ENCODE measurements at regions not wholly inside any gene's neighbourhood (a gene's known extent, or its start where the extent isn't known, plus 50 kb on each side); places are given as distances from the start of the nearest gene placed in this dataset.

DNA sequence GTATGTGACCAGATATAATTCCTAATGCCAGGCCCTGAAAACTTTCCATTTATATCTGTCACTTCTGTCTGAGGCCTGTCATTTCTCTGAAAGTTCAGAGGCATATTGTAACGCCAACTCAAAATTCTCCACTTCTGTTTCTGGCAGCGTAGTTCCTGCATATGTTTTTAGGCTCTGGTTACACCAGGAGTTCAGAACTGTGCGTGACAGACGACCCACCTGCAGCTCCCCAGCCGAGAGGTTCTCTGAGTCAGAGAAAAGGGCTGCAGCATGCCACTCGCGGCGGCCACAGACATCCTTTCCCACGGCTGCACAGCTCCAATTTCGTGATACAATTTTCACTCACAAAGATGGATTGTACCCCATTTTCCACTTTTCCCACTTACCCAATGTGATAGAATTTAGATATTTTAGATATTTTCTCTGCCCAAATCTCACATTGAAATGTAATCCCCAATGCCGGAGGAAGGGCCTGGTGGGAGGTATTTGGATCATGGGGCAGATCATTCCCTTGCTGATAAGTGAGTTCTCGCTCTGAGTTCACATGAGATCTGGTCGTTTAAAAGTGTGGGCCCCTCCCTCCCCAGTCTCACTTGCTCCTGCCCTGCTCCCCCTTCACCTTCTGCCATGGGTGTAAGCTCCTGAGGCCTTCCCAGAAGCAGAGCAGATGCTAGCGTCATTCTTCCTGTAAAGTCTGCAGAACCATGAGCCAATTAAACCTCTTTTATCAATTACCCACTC is 308.1 kb downstream of the LIG4 start:
- no peak for TF ChIP-seq JUN (IDR thresholded peaks at IDR 0.05; ENCODE audit: borderline replicate concordance, insufficient read depth, insufficient read length, low read depth)
- TF ChIP-seq, protein P1, sequence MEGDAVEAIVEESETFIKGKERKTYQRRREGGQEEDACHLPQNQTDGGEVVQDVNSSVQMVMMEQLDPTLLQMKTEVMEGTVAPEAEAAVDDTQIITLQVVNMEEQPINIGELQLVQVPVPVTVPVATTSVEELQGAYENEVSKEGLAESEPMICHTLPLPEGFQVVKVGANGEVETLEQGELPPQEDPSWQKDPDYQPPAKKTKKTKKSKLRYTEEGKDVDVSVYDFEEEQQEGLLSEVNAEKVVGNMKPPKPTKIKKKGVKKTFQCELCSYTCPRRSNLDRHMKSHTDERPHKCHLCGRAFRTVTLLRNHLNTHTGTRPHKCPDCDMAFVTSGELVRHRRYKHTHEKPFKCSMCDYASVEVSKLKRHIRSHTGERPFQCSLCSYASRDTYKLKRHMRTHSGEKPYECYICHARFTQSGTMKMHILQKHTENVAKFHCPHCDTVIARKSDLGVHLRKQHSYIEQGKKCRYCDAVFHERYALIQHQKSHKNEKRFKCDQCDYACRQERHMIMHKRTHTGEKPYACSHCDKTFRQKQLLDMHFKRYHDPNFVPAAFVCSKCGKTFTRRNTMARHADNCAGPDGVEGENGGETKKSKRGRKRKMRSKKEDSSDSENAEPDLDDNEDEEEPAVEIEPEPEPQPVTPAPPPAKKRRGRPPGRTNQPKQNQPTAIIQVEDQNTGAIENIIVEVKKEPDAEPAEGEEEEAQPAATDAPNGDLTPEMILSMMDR (IDR thresholded peaks at IDR 0.05; ENCODE audit: extremely low read depth in 1 of 2, insufficient read depth in 1 of 2, low read depth in 1 of 2, low read length in 2 of 2) = no peak
